Chondrocyte (in vitro differentiated cells): ENCODE measurements at regions not wholly inside any gene's neighbourhood (a gene's known extent, or its start where the extent isn't known, plus 50 kb on each side); places are given as distances from the start of the nearest gene placed in this dataset.

Source experiments
- DNase-seq: peaks from one replicate; pipeline ENCODE4 v3.0.0; 2021; ENCODE audit warnings: mixed read lengths, low spot score
- H3K27ac Mint-ChIP-seq: one replicate; pipeline ENCODE4 v1.8.0; 2021; ENCODE audit warnings: mild to moderate bottlenecking, moderate library complexity, mixed read lengths; ENCODE audit not compliant: unreplicated experiment
- H3K27me3 Mint-ChIP-seq: 2 replicates; pipeline ENCODE4 v1.8.0; 2021; ENCODE audit warnings: low read depth, mixed read lengths
- H3K36me3 Mint-ChIP-seq: 2 replicates; pipeline ENCODE4 v1.8.0; 2021; ENCODE audit warnings: low read depth, mixed read lengths
- H3K4me1 Mint-ChIP-seq: 2 replicates; pipeline ENCODE4 v1.8.0; 2021; ENCODE audit warnings: low read depth, mild to moderate bottlenecking, mixed read lengths
- H3K4me3 Mint-ChIP-seq: one replicate; pipeline ENCODE4 v1.8.0; 2021; ENCODE audit warnings: mild to moderate bottlenecking, moderate library complexity, mixed read lengths; ENCODE audit not compliant: unreplicated experiment
- H3K9me3 Mint-ChIP-seq: 2 replicates; pipeline ENCODE4 v1.8.0; 2021; ENCODE audit warnings: low read depth, mixed read lengths
- CTCF ChIP-seq: fragments of 200-600 bp; sonication (generic); IDR thresholded peaks from 2 replicates; pipeline ENCODE4 v1.5.0; 2021; ENCODE audit warnings: antibody characterized with exemption, mild to moderate bottlenecking, moderate library complexity

- no peaks in the 10 kb centered on the region for H3K36me3 Mint-ChIP-seq
- no peak for DNase-seq
- no peaks in the 10 kb centered on the region for H3K9me3 Mint-ChIP-seq
- peaks cover 8% of the 10 kb centered on the region for H3K27me3 Mint-ChIP-seq
- no peak for TF ChIP-seq CTCF
- no peaks in the 10 kb centered on the region for H3K4me1 Mint-ChIP-seq
- no peak overlapping the region for H3K4me3 Mint-ChIP-seq
- H3K27ac Mint-ChIP-seq, result no peak overlapping the region
Measured at GRCh38 chr11:133718238-133718637, 127.1 kb downstream of the SPATA19 start.

- Mint-ChIP-seq H3K27ac (no peak overlapping the region), H3K9me3 (no peaks in the 10 kb centered on the region), H3K27me3 (peaks cover 11% of the 10 kb centered on the region), H3K36me3 (no peaks in the 10 kb centered on the region), H3K4me1 (no peaks in the 10 kb centered on the region), H3K4me3 (no peak overlapping the region)
- DNase-seq, result no peak
- no peak for TF ChIP-seq CTCF
Measured at GRCh38 chr11:133716602-133717001, 128.7 kb downstream of the SPATA19 start.

- no peak for DNase-seq
- no peak overlapping the region for H3K4me3 Mint-ChIP-seq
- no peak for TF ChIP-seq CTCF
- H3K36me3 Mint-ChIP-seq, result no peaks in the 10 kb centered on the region
- H3K27me3 Mint-ChIP-seq, result peaks cover 11% of the 10 kb centered on the region
- no peak overlapping the region for H3K27ac Mint-ChIP-seq
- no peaks in the 10 kb centered on the region for H3K4me1 Mint-ChIP-seq
- no peaks in the 10 kb centered on the region for H3K9me3 Mint-ChIP-seq
Measured at GRCh38 chr11:133715602-133716001, 129.7 kb downstream of the SPATA19 start.

- Mint-ChIP-seq H3K9me3 (no peaks in the 10 kb centered on the region), H3K4me1 (no peaks in the 10 kb centered on the region), H3K36me3 (no peaks in the 10 kb centered on the region), H3K4me3 (no peak overlapping the region), H3K27ac (no peak overlapping the region), H3K27me3 (peaks cover 11% of the 10 kb centered on the region)
- no peak for TF ChIP-seq CTCF
- DNase-seq, result no peak
Measured at GRCh38 chr11:133714471-133715375, 130.6 kb downstream of the SPATA19 start.

- no peak for TF ChIP-seq CTCF
- Mint-ChIP-seq H3K4me1 (no peaks in the 10 kb centered on the region), H3K4me3 (no peak overlapping the region), H3K36me3 (no peaks in the 10 kb centered on the region), H3K9me3 (no peaks in the 10 kb centered on the region), H3K27ac (no peak overlapping the region), H3K27me3 (peaks cover 11% of the 10 kb centered on the region)
- DNase-seq, result no peak
Measured at GRCh38 chr11:133713844-133714243, 131.5 kb downstream of the SPATA19 start.
